ENCODE measurements at regions not wholly inside any gene's neighbourhood (a gene's known extent, or its start where the extent isn't known, plus 50 kb on each side); places are given as distances from the start of the nearest gene placed in this dataset.
"Not testable (repeated sequence)": the region's sequence is repeated elsewhere in the genome, so short reads cannot be mapped to it uniquely, and the experiment has no call there.

- H3K36me3 Mint-ChIP-seq (ENCODE audit: insufficient read depth); ATAC-seq (replicated peaks; ENCODE audit: extremely low read depth, poor library complexity, severe bottlenecking); H3K4me1 Mint-ChIP-seq; H3K27ac Mint-ChIP-seq (ENCODE audit: low read depth); DNase-seq (ENCODE audit: low spot score in 2 of 2); H3K4me3 Mint-ChIP-seq; H3K9me3 Mint-ChIP-seq: not testable (repeated sequence)
- H3K27me3 Mint-ChIP-seq, result peaks cover 15% of the 10 kb centered on the region
Measured at GRCh38 chr15:44898890-44899651, 57.4 kb upstream of the TERB2 start.

GRCh38 chr15:44899775-44900174 lies 56.7 kb upstream of the TERB2 start:
- not testable (repeated sequence) for H3K36me3 Mint-ChIP-seq (ENCODE audit: insufficient read depth); H3K4me3 Mint-ChIP-seq; H3K4me1 Mint-ChIP-seq; H3K9me3 Mint-ChIP-seq; ATAC-seq (replicated peaks; ENCODE audit: extremely low read depth, poor library complexity, severe bottlenecking); H3K27ac Mint-ChIP-seq (ENCODE audit: low read depth); DNase-seq (ENCODE audit: low spot score in 2 of 2); H3K27me3 Mint-ChIP-seq

GRCh38 chr15:44900796-44901195 lies 55.7 kb upstream of the TERB2 start:
- H3K9me3 Mint-ChIP-seq; H3K4me1 Mint-ChIP-seq; H3K36me3 Mint-ChIP-seq (ENCODE audit: insufficient read depth); H3K4me3 Mint-ChIP-seq; ATAC-seq (replicated peaks; ENCODE audit: extremely low read depth, poor library complexity, severe bottlenecking); H3K27ac Mint-ChIP-seq (ENCODE audit: low read depth); H3K27me3 Mint-ChIP-seq; DNase-seq (ENCODE audit: low spot score in 2 of 2): not testable (repeated sequence)

GRCh38 chr15:44903281-44903680 lies 53.2 kb upstream of the TERB2 start:
- DNase-seq (ENCODE audit: low spot score in 2 of 2); H3K9me3 Mint-ChIP-seq; ATAC-seq (replicated peaks; ENCODE audit: extremely low read depth, poor library complexity, severe bottlenecking); H3K27me3 Mint-ChIP-seq; H3K36me3 Mint-ChIP-seq (ENCODE audit: insufficient read depth); H3K27ac Mint-ChIP-seq (ENCODE audit: low read depth); H3K4me3 Mint-ChIP-seq; H3K4me1 Mint-ChIP-seq: not testable (repeated sequence)

GRCh38 chr15:44904651-44905340 lies 51.7 kb upstream of the TERB2 start:
- not testable (repeated sequence) for DNase-seq (ENCODE audit: low spot score in 2 of 2); H3K9me3 Mint-ChIP-seq; H3K36me3 Mint-ChIP-seq (ENCODE audit: insufficient read depth); H3K27ac Mint-ChIP-seq (ENCODE audit: low read depth); H3K27me3 Mint-ChIP-seq; H3K4me3 Mint-ChIP-seq; ATAC-seq (replicated peaks; ENCODE audit: extremely low read depth, poor library complexity, severe bottlenecking); H3K4me1 Mint-ChIP-seq

Measured in central memory CD8-positive, alpha-beta T cell (primary cell).